ENCODE measurements at regions not wholly inside any gene's neighbourhood (a gene's known extent, or its start where the extent isn't known, plus 50 kb on each side); places are given as distances from the start of the nearest gene placed in this dataset.

- TF ChIP-seq TCF4 (CRISPR knock-in tag; IDR thresholded peaks at IDR 0.05; ENCODE audit: borderline replicate concordance) (no peak), PATZ1 (CRISPR knock-in tag; IDR thresholded peaks at IDR 0.05; ENCODE audit: borderline replicate concordance) (no peak)
These were observed 97.6 kb downstream of the OLFM1 start for GRCh38 chr9:135185060-135185459.

All from SK-N-SH treated with all-trans-retinoic acid at 6 μM for 48 hours (cell line).